GM12878 (cell line): ENCODE measurements at regions not wholly inside any gene's neighbourhood (a gene's known extent, or its start where the extent isn't known, plus 50 kb on each side); places are given as distances from the start of the nearest gene placed in this dataset.

Source experiments
- ATAC-seq: fragments of 200-7000 bp; cut with Tn5 transposase; 3 replicates; pipeline ENCODE4 v1.9.1; 2020; ENCODE audit warnings: mild to moderate bottlenecking, moderate library complexity
- BruUV-seq: library from RNA; stranded (reverse); fragments of 400-500 nt; replicated peaks from 2 replicates; lab custom pipeline; 2021; lab: Mats Ljungman, UMichigan
- CTCF ChIA-PET: fragments of 300-600 bp; sonication (Branson Sonifier 250); formaldehyde crosslinking; extraction: SDS; loops from one replicate; lab custom pipeline; 2021; ENCODE audit warnings: inconsistent platforms; lab: Yijun Ruan, JAX
- POLR2A ChIA-PET: fragments of 350-600 bp; formaldehyde crosslinking; extraction: SDS; loops from one replicate; lab custom pipeline; 2021; ENCODE audit warnings: inconsistent platforms; lab: Charles Lee
- RAD21 ChIA-PET: fragments of 300-600 bp; sonication (Branson Sonifier 250); formaldehyde crosslinking; loops from one replicate; lab custom pipeline; 2023; ENCODE audit warnings: antibody characterized with exemption; ENCODE audit not compliant: unreplicated experiment; lab: Charles Lee
- SMC1A ChIA-PET: fragments of 300-600 bp; sonication (Branson Sonifier 250); formaldehyde crosslinking; loops from one replicate; lab custom pipeline; 2023; ENCODE audit not compliant: unreplicated experiment, uncharacterized antibody; lab: Charles Lee
- DNase-seq: peaks from one replicate; pipeline ENCODE4 v3.0.0-alpha.2; 2011; ENCODE audit warnings: low read depth, low spot score
- FAIRE-seq: peaks from 3 replicates; lab custom pipeline; 2011; peaks lifted over from hg19 to GRCh38; lab: Jason Lieb, UNC
- H2AFZ ChIP-seq: 2 replicates; pipeline ENCODE4 v1.6.0; 2011; ENCODE audit warnings: low read depth, low read length, control low read depth; ENCODE audit not compliant: control insufficient read depth
- H3K27ac ChIP-seq: 2 replicates; pipeline ENCODE4 v1.5.1; 2011; ENCODE audit warnings: control low read depth; ENCODE audit not compliant: control insufficient read depth, insufficient read depth
- H3K27me3 ChIP-seq, 2 experiments: replicated peaks in 1 of 2; 2 replicates each; pipeline versions ENCODE4 v1.6.0 to v1.6.1; 2011; ENCODE audit warnings: low read length in 1 of 2; ENCODE audit not compliant: control insufficient read depth in 2 of 2, insufficient read depth in 2 of 2
- H3K36me3 ChIP-seq, 2 experiments: 2 replicates each; pipeline ENCODE4 v1.5.1; 2011; ENCODE audit warnings: low read length in 1 of 2; ENCODE audit not compliant: control insufficient read depth in 2 of 2, insufficient read depth in 2 of 2
- H3K4me1 ChIP-seq: 2 replicates; pipeline ENCODE4 v1.6.1; 2011; ENCODE audit warnings: mild to moderate bottlenecking, low read length, moderate library complexity, mixed read lengths; ENCODE audit not compliant: control insufficient read depth, insufficient read depth
- H3K4me2 ChIP-seq: 2 replicates; pipeline ENCODE4 v1.6.0; 2011; ENCODE audit warnings: control low read depth; ENCODE audit not compliant: control insufficient read depth, insufficient read depth
- H3K4me3 ChIP-seq: fragments of 200-600 bp; sonication (generic); 2 replicates; pipeline ENCODE4 v1.5.1; 2016
- H3K79me2 ChIP-seq: 2 replicates; pipeline ENCODE4 v1.6.0; 2011; ENCODE audit warnings: low read length; ENCODE audit not compliant: control insufficient read depth, insufficient read depth
- H3K9ac ChIP-seq: 2 replicates; pipeline ENCODE4 v1.8.0; 2011; ENCODE audit warnings: low read length, control low read depth, mixed read lengths; ENCODE audit not compliant: control insufficient read depth, insufficient read depth
- H3K9me3 ChIP-seq: replicated peaks from 3 replicates; pipeline ENCODE4 v1.5.1; 2011; ENCODE audit warnings: mild to moderate bottlenecking, low read length; ENCODE audit not compliant: control insufficient read depth, insufficient read depth
- H4K20me1 ChIP-seq: 2 replicates; pipeline ENCODE4 v1.6.0; 2011; ENCODE audit not compliant: control insufficient read depth, insufficient read depth
- BCL3 ChIP-seq: IDR thresholded peaks from 2 replicates; pipeline ENCODE4 v1.6.1; 2011; ENCODE audit warnings: borderline replicate concordance, low read depth, mild to moderate bottlenecking, moderate library complexity, low read length; ENCODE audit not compliant: insufficient read depth, poor library complexity, severe bottlenecking
- BCLAF1 ChIP-seq: fragments of 450-650 bp; IDR thresholded peaks from 2 replicates; pipeline ENCODE4 v1.6.1; 2017; ENCODE audit warnings: antibody characterized with exemption, mild to moderate bottlenecking, moderate library complexity
- CHD1 ChIP-seq: IDR thresholded peaks from 2 replicates; pipeline ENCODE4 v1.6.1; 2012; ENCODE audit warnings: low read depth, low read length, improper control_type of control experiment
- CREM ChIP-seq: IDR thresholded peaks from 2 replicates; pipeline ENCODE4 v1.6.1; 2014; ENCODE audit warnings: antibody characterized with exemption, low read depth
- E2F8 ChIP-seq: fragments of 450-650 bp; IDR thresholded peaks from 2 replicates; pipeline ENCODE4 v1.6.1; 2018; ENCODE audit warnings: mild to moderate bottlenecking, low read depth, moderate library complexity; ENCODE audit not compliant: partially characterized antibody
- IKZF2 ChIP-seq, 2 experiments: fragments of 450-650 bp; IDR thresholded peaks; 2 replicates each; pipeline ENCODE4 v1.6.1; 2017; ENCODE audit warnings: mild to moderate bottlenecking in 2 of 2, moderate library complexity in 2 of 2
- KDM1A ChIP-seq: fragments of 200-600 bp; sonication (generic); IDR thresholded peaks from 2 replicates; pipeline ENCODE4 v1.6.1; 2016; ENCODE audit warnings: borderline replicate concordance
- PBX3 ChIP-seq: IDR thresholded peaks from 2 replicates; pipeline ENCODE4 v1.6.1; 2011; ENCODE audit warnings: mild to moderate bottlenecking, low read depth, low read length, moderate library complexity; ENCODE audit not compliant: insufficient replicate concordance
- RB1 ChIP-seq: fragments of 450-650 bp; formaldehyde crosslinking; IDR thresholded peaks from 2 replicates; pipeline ENCODE4 v1.6.1; 2017; ENCODE audit warnings: mild to moderate bottlenecking, borderline replicate concordance
- SIN3A ChIP-seq: IDR thresholded peaks from 2 replicates; pipeline ENCODE4 v1.6.1; 2012; ENCODE audit warnings: low read depth, low read length, improper control_type of control experiment
- SMAD5 ChIP-seq: IDR thresholded peaks from 2 replicates; pipeline ENCODE4 v1.6.1; 2016; ENCODE audit warnings: antibody characterized with exemption, low read depth
- SREBF2 ChIP-seq: IDR thresholded peaks from 2 replicates; pipeline ENCODE4 v1.6.1; 2012; ENCODE audit warnings: mild to moderate bottlenecking, low read length
- SUZ12 ChIP-seq: fragments of 200-600 bp; sonication (generic); IDR thresholded peaks from one replicate; pipeline ENCODE4 v1.6.1; 2018; ENCODE audit warnings: antibody characterized with exemption, mild to moderate bottlenecking; ENCODE audit not compliant: unreplicated experiment
- TCF7 ChIP-seq: IDR thresholded peaks from 2 replicates; pipeline ENCODE4 v1.6.1; 2014; ENCODE audit warnings: antibody characterized with exemption, borderline replicate concordance
- WRNIP1 ChIP-seq: IDR thresholded peaks from 2 replicates; pipeline ENCODE4 v1.6.1; 2011; ENCODE audit warnings: low read depth, low read length, improper control_type of control experiment, borderline replicate concordance
- ZSCAN29 ChIP-seq: fragments of 450-650 bp; IDR thresholded peaks from 2 replicates; pipeline ENCODE4 v1.6.1; 2017; ENCODE audit warnings: mild to moderate bottlenecking, moderate library complexity
- WGBS: methylation state at CpG from one replicate; pipeline ENCODE4 v1.1.6; 2016; ENCODE audit warnings: low lambda C conversion rate; ENCODE audit not compliant: insufficient replicate concordance, insufficient coverage; ENCODE audit errors: missing lambda C conversion rate; 5-methylcytosine and 5-hydroxymethylcytosine counted together
- in situ Hi-C: fragments of 300-500 bp; cut with MboI; formaldehyde crosslinking; loops from 9 replicates; pipeline ENCODE4 v1.14.3; 2018; ENCODE audit warnings: mixed read lengths
- intact Hi-C: fragments of 100-400 bp; cut with micrococcal nuclease; formaldehyde crosslinking; loops from one replicate; pipeline ENCODE4 v1.14.2; 2022; ENCODE audit not compliant: unreplicated experiment

GRCh38 chr12:123038486-123038885, 58.0 kb downstream of the ARL6IP4 start (continued):
- TF ChIP-seq PBX3 (no peak), CHD1 (no peak)

- H3K9ac ChIP-seq, result no peak overlapping the region
- no peaks in the 10 kb centered on the region for H3K4me1 ChIP-seq
- H3K9me3 ChIP-seq, result no peaks in the 10 kb centered on the region
- no peaks in the 10 kb centered on the region for H3K36me3 ChIP-seq
- 35% methylated on average over 6 of the region's 6 CpGs for WGBS
- ATAC-seq (no peak), DNase-seq (no peak), FAIRE-seq (no peak)
- CTCF ChIA-PET, result no interaction called here
- SMC1A ChIA-PET, result interaction anchor here (1.1 kb wide), 1 partner anchor 19 kb away, joined by 3 read pairs; no protein-coding TSS in a partner anchor
- H3K27ac ChIP-seq, result no peak overlapping the region
- H3K79me2 ChIP-seq, result no peaks in the 10 kb centered on the region
- no TSS peak for BruUV-seq
- H2AFZ ChIP-seq, result no peak overlapping the region
- H4K20me1 ChIP-seq, result no peaks in the 10 kb centered on the region; the same call in 1 of the 2 replicates
- H3K27me3 ChIP-seq, result no peaks in the 10 kb centered on the region; a peak in 2 of 4 replicates
- H3K4me3 ChIP-seq, result no peak overlapping the region
- in situ Hi-C loops (no loop called here), intact Hi-C loops (no loop called here)
- RAD21 ChIA-PET, result no interaction called here
- no peak overlapping the region for H3K4me2 ChIP-seq
- POLR2A ChIA-PET, result interaction anchor here (0.6 kb wide), 1 partner anchor 142 kb away, joined by 3 read pairs; the partner anchor contains the start of gene VPS37B
- TF ChIP-seq KDM1A (no peak), CREM (no peak), SMAD5 (no peak), E2F8 (no peak), SREBF2 (no peak), SIN3A (no peak), ZSCAN29 (no peak), IKZF2 (IDR thresholded peaks at IDR 0.05) (no peak), BCLAF1 (no peak), SUZ12 (no peak), TCF7 (no peak), RB1 (no peak), BCL3 (no peak), WRNIP1 (no peak)
Observed at GRCh38 chr12:123037791-123038190, 57.3 kb downstream of the ARL6IP4 start.
